GM12878 (cell line): ENCODE measurements at regions not wholly inside any gene's neighbourhood (a gene's known extent, or its start where the extent isn't known, plus 50 kb on each side); places are given as distances from the start of the nearest gene placed in this dataset.

ENCODE experiments used
- ATF3 ChIP-seq: IDR thresholded peaks from 2 replicates; pipeline ENCODE4 v1.6.1; 2011; ENCODE audit warnings: low read depth, mild to moderate bottlenecking, low read length, moderate library complexity, borderline replicate concordance; ENCODE audit errors: extremely low read depth
- CTCF ChIP-seq, 3 experiments: IDR thresholded peaks in 2 of 3; conservative IDR thresholded peaks in 1 of 3; 2 replicates each; pipeline ENCODE4 v1.5.1; 2011; ENCODE audit warnings: low read depth in 3 of 3, low read length in 3 of 3, mild to moderate bottlenecking in 3 of 3, control low read depth in 2 of 3, moderate library complexity in 2 of 3, inconsistent platforms in 1 of 3, mixed read lengths in 1 of 3; ENCODE audit not compliant: control insufficient read depth in 2 of 3, insufficient read depth in 1 of 3; ENCODE audit errors: extremely low read depth in 1 of 3
- MAX ChIP-seq: IDR thresholded peaks from 2 replicates; pipeline ENCODE4 v1.6.1; 2012; ENCODE audit warnings: low read depth, low read length, improper control_type of control experiment
- MTA2 ChIP-seq: fragments of 450-650 bp; IDR thresholded peaks from 2 replicates; pipeline ENCODE4 v1.6.1; 2016; ENCODE audit warnings: low read depth, mild to moderate bottlenecking, moderate library complexity
- NFYB ChIP-seq: IDR thresholded peaks from 2 replicates; pipeline ENCODE4 v1.6.1; 2011; ENCODE audit warnings: low read depth, mild to moderate bottlenecking, low read length, improper control_type of control experiment, moderate library complexity; ENCODE audit not compliant: insufficient read depth
- RAD21 ChIP-seq: IDR thresholded peaks from 2 replicates; pipeline ENCODE4 v1.6.1; 2011; ENCODE audit warnings: mild to moderate bottlenecking, low read depth, low read length, moderate library complexity; ENCODE audit not compliant: insufficient read depth
- RFX5 ChIP-seq: IDR thresholded peaks from 2 replicates; pipeline ENCODE4 v1.6.1; 2011; ENCODE audit warnings: low read depth, low read length, improper control_type of control experiment
- SMC3 ChIP-seq: IDR thresholded peaks from 2 replicates; pipeline ENCODE4 v1.6.1; 2011; ENCODE audit warnings: low read length, improper control_type of control experiment, borderline replicate concordance
- SP1 ChIP-seq: IDR thresholded peaks from one replicate; pipeline ENCODE4 v1.6.1; 2011; ENCODE audit warnings: low read depth, low read length
- SPI1 ChIP-seq: IDR thresholded peaks from 2 replicates; pipeline ENCODE4 v1.6.1; 2011; ENCODE audit warnings: low read depth, mild to moderate bottlenecking, low read length, moderate library complexity, borderline replicate concordance; ENCODE audit not compliant: insufficient read depth
- TCF3 ChIP-seq: IDR thresholded peaks from 2 replicates; pipeline ENCODE4 v1.6.1; 2012; ENCODE audit warnings: low read depth, mild to moderate bottlenecking, low read length, borderline replicate concordance; ENCODE audit not compliant: insufficient read depth

- TF ChIP-seq SP1 = no peak
- no peak for TF ChIP-seq RFX5
- no peak for TF ChIP-seq TCF3
- no peak for TF ChIP-seq MTA2
- no peak for TF ChIP-seq CTCF (IDR thresholded peaks at IDR 0.05 in 2 of 3, conservative IDR thresholded peaks at IDR 0.05 in 1 of 3; ENCODE audit: control insufficient read depth in 2 of 3, extremely low read depth in 1 of 3, insufficient read depth in 1 of 3, low read depth in 3 of 3, low read length in 3 of 3)
- no peak for TF ChIP-seq MAX
- no peak for TF ChIP-seq ATF3
- no peak for TF ChIP-seq SMC3
- TF ChIP-seq SPI1 = no peak
- no peak for TF ChIP-seq RAD21
- TF ChIP-seq NFYB = no peak
Observed at GRCh38 chr2:173835726-173836125, 129.4 kb downstream of the SP3 start.
